GM12865 (cell line): ENCODE measurements at regions not wholly inside any gene's neighbourhood (a gene's known extent, or its start where the extent isn't known, plus 50 kb on each side); places are given as distances from the start of the nearest gene placed in this dataset.
A peak's percentile ranks its signal among the peaks of the same experiment; 100 is the strongest.
"Not testable (repeated sequence)": the region's sequence is repeated elsewhere in the genome, so short reads cannot be mapped to it uniquely, and the experiment has no call there.

ENCODE experiments used
- DNase-seq: peaks from one replicate; pipeline ENCODE4 v3.0.0; 2010; ENCODE audit warnings: low read depth
- H3K4me3 ChIP-seq: 2 replicates; pipeline ENCODE4 v1.5.1; 2011; ENCODE audit warnings: mild to moderate bottlenecking, low read depth, low read length, control low read depth
- CTCF ChIP-seq: IDR thresholded peaks from 2 replicates; pipeline ENCODE4 v1.5.1; 2011; ENCODE audit warnings: low read length, control low read depth, low read depth, inconsistent platforms; ENCODE audit not compliant: insufficient read depth; ENCODE audit errors: missing control alignments

GRCh38 chr6:68196645-68197044 lies 438.4 kb upstream of the ADGRB3 start:
- DNase-seq, result peak; percentile 61
- TF ChIP-seq CTCF, result peak; percentile 53
- no peak overlapping the region for H3K4me3 ChIP-seq

DNA sequence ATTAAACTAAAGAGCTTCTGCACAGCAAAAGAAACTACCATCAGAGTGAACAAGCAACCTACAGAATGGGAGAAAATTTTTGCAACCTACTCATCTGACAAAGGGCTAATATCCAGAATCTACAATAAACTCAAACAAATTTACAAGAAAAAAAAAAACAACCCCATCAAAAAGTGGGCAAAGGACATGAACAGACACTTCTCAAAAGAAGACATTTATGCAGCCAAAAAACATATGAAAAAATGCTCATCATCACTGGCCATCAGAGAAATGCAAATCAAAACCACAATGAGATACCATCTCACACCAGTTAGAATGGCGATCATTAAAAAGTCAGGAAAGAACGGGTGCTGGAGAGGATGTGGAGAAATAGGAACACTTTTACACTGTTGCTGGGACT lies 439.3 kb upstream of the ADGRB3 start:
- DNase-seq, H3K4me3 ChIP-seq: not testable (repeated sequence)

GRCh38 chr6:68194846-68195478 lies 440.1 kb upstream of the ADGRB3 start:
- no peak for DNase-seq
- no peak for TF ChIP-seq CTCF

DNA sequence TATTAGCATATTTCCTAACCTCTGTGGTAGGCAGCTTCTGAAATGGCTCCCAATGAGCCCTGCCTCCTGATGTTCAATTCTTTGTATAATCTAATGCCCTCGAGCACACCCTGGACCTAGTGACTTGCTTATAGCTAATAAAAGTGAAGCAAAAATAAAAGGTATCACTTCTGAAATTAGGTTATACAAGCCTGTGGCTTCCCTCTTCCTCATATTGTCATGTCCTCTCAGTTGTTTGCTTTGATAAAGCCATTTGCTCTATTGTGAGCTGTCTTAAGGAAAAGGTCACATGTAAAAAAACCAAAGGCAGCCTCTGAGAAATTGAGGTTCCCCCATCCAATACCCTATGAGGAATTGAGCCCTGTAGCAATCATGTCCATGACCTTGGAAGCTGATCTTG lies 442.1 kb upstream of the ADGRB3 start:
- TF ChIP-seq CTCF, result no peak
- no peak overlapping the region for H3K4me3 ChIP-seq
- DNase-seq, result peak; percentile 3

More at GRCh38 chr6:68194846-68195478, 440.1 kb upstream of the ADGRB3 start:
- no peak overlapping the region for H3K4me3 ChIP-seq

GRCh38 chr6:68189217-68189815 lies 445.8 kb upstream of the ADGRB3 start:
- no peak for TF ChIP-seq CTCF
- no peak overlapping the region for H3K4me3 ChIP-seq
- DNase-seq, result no peak

DNA sequence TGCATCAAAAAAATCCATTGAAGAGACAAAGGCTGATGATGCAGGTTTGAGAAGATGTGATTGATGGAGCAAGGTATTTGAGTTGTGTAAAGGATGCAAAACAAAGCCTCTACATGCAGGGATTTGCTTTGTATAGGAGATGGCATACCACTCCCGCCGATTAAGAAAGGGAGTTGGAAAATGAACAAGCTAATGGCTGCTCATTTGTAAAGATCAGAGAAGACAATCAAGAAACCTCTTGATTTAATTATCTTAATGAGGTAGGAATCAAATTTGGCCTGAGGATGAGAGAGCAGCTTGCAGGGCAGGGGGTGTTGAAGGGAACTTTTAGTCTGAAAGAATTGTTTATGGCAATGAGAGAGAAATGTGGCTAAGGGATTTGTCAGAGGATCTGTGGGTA lies 448.2 kb upstream of the ADGRB3 start:
- no peak overlapping the region for H3K4me3 ChIP-seq
- TF ChIP-seq CTCF, result no peak
- no peak for DNase-seq

DNA sequence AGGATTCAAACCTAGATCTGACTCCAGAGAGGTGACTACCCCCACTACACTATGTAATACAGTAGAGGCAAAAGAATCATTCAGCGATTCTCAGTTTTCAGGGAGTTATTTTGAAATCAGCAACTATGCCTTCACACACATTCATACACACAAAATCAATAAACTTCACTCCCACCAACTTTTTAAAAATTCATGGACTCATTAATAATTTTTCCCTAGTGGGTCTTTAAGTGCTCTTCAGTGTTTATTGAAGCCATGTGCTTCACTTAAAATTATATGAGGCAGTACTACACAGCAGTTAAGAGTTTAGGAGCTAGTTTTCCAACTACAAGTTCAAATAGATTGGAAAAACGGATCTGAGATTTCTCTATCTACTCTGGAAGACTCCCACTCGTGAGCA lies 452.7 kb upstream of the ADGRB3 start:
- no peak overlapping the region for H3K4me3 ChIP-seq
- no peak for TF ChIP-seq CTCF
- no peak for DNase-seq

DNA sequence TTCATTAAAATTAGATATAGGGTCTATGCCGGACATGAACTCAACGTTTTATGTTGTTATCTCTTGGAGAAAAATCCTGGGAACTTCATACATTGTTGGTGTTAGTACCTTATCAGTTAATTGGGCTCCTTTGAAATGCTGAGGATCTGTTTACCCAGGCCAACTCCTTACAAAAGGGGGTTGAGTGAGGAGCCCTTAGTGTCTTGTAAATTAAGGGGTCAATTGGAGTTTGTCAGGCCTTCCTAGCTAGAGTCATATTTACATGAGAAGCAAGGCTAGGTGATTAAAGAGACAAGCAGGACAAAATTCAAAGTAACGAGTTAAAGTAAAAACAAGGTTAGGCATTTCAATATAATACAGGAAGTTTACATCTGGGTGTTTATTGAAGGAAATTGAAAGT lies 454.1 kb upstream of the ADGRB3 start:
- DNase-seq, H3K4me3 ChIP-seq: not testable (repeated sequence)
